Mesendoderm (in vitro differentiated cells): ENCODE measurements at regions not wholly inside any gene's neighbourhood (a gene's known extent, or its start where the extent isn't known, plus 50 kb on each side); places are given as distances from the start of the nearest gene placed in this dataset.

Experiments used
- DNase-seq: peaks from one replicate; pipeline ENCODE4 v3.0.0; 2013
- H2AK5ac ChIP-seq: 2 replicates; pipeline ENCODE4 v1.6.1; 2013; ENCODE audit warnings: low read length, inconsistent platforms
- H2BK120ac ChIP-seq: 2 replicates; pipeline ENCODE4 v1.6.1; 2013; ENCODE audit warnings: low read depth, mild to moderate bottlenecking, low read length, moderate library complexity, mixed read lengths
- H2BK15ac ChIP-seq: replicated peaks from 2 replicates; pipeline ENCODE4 v1.6.1; 2013; ENCODE audit warnings: low read depth, mild to moderate bottlenecking, moderate library complexity
- H2BK5ac ChIP-seq: 2 replicates; pipeline ENCODE4 v1.6.1; 2013; ENCODE audit warnings: low read length, inconsistent platforms
- H3K18ac ChIP-seq: 2 replicates; pipeline ENCODE4 v1.6.1; 2013; ENCODE audit warnings: mild to moderate bottlenecking, low read length, mixed read lengths
- H3K23ac ChIP-seq: one replicate; pipeline ENCODE4 v1.6.1; 2013; ENCODE audit warnings: low read length
- H3K27ac ChIP-seq: 2 replicates; pipeline ENCODE4 v1.5.1; 2013; ENCODE audit warnings: low read depth, mild to moderate bottlenecking, inconsistent platforms, low read length, moderate library complexity
- H3K27me3 ChIP-seq: 2 replicates; pipeline ENCODE4 v1.6.1; 2013; ENCODE audit warnings: low read length, control low read depth, mild to moderate bottlenecking, inconsistent platforms; ENCODE audit not compliant: insufficient read depth, poor library complexity
- H3K36me3 ChIP-seq: 2 replicates; pipeline ENCODE4 v1.6.1; 2013; ENCODE audit warnings: low read length, inconsistent platforms; ENCODE audit not compliant: control insufficient read depth, insufficient read depth
- H3K4ac ChIP-seq: one replicate; pipeline ENCODE4 v1.6.1; 2013; ENCODE audit warnings: low read depth, mild to moderate bottlenecking, low read length, moderate library complexity
- H3K4me1 ChIP-seq: 2 replicates; pipeline ENCODE4 v1.6.1; 2013; ENCODE audit warnings: low read depth, low read length, inconsistent platforms; ENCODE audit not compliant: control insufficient read depth
- H3K4me2 ChIP-seq: 2 replicates; pipeline ENCODE4 v1.6.1; 2013; ENCODE audit warnings: low read length
- H3K4me3 ChIP-seq: 2 replicates; pipeline ENCODE4 v1.5.1; 2013; ENCODE audit warnings: mild to moderate bottlenecking, low read length
- H3K56ac ChIP-seq: one replicate; pipeline ENCODE4 v1.6.1; 2013; ENCODE audit warnings: low read length
- H3K79me1 ChIP-seq: 2 replicates; pipeline ENCODE4 v1.6.1; 2013; ENCODE audit warnings: low read length, inconsistent platforms
- H3K79me2 ChIP-seq: 2 replicates; pipeline ENCODE4 v1.6.1; 2013; ENCODE audit warnings: mild to moderate bottlenecking, low read length; ENCODE audit not compliant: control insufficient read depth, insufficient read depth
- H3K9ac ChIP-seq: 2 replicates; pipeline ENCODE4 v1.6.1; 2013; ENCODE audit warnings: low read length, inconsistent platforms
- H4K5ac ChIP-seq: one replicate; pipeline ENCODE4 v1.6.1; 2013; ENCODE audit warnings: low read length
- H4K8ac ChIP-seq: one replicate; pipeline ENCODE4 v1.6.1; 2013; ENCODE audit warnings: low read depth, mild to moderate bottlenecking, control low read depth, low read length, moderate library complexity
- WGBS: extraction: QIAGEN DNeasy Blood & Tissue Kit; methylation state at CpG from one replicate; pipeline ENCODE4 v1.1.7; 2013; ENCODE audit warnings: low lambda C conversion rate, missing lambda C conversion rate; ENCODE audit not compliant: insufficient coverage; ENCODE audit errors: extremely low coverage; 5-methylcytosine and 5-hydroxymethylcytosine counted together

- Histone ChIP-seq H3K4me1 (peaks cover 4% of the 10 kb centered on the region), H3K18ac (no peak overlapping the region), H3K79me2 (no peaks in the 10 kb centered on the region), H3K4me3 (no peak overlapping the region), H3K23ac (no peak overlapping the region), H4K5ac (no peak overlapping the region), H3K4me2 (no peak overlapping the region), H3K27ac (no peak overlapping the region), H2BK5ac (no peak overlapping the region), H3K79me1 (no peaks in the 10 kb centered on the region), H2BK15ac (no peak overlapping the region), H2BK120ac (no peak overlapping the region), H3K56ac (no peak overlapping the region), H2AK5ac (no peak overlapping the region), H3K27me3 (no peaks in the 10 kb centered on the region), H3K36me3 (no peaks in the 10 kb centered on the region), H3K4ac (no peak overlapping the region), H3K9ac (no peak overlapping the region), H4K8ac (no peak overlapping the region)
- WGBS, result no CpG with 5 or more reads among the region's 3 CpGs
- no peak for DNase-seq
Measured at GRCh38 chr12:25387732-25388050, 137.0 kb upstream of the KRAS start.

GRCh38 chr12:25386831-25387731, 136.4 kb upstream of the KRAS start:
- H3K27ac ChIP-seq, result peak overlapping the region; percentile 84
- H2AK5ac ChIP-seq, result no peak overlapping the region
- no CpG with 5 or more reads among the region's 22 CpGs for WGBS
- no peaks in the 10 kb centered on the region for H3K79me2 ChIP-seq
- peak overlapping the region; percentile 62 for H2BK15ac ChIP-seq
- peak overlapping the region; percentile 48 for H3K4me3 ChIP-seq
- peak; percentile 90 for DNase-seq
- no peaks in the 10 kb centered on the region for H3K79me1 ChIP-seq
- H4K5ac ChIP-seq, result no peak overlapping the region
- H3K4me2 ChIP-seq, result peak overlapping the region; percentile 93
- H3K27me3 ChIP-seq, result no peaks in the 10 kb centered on the region
- H2BK120ac ChIP-seq, result no peak overlapping the region
- H3K4me1 ChIP-seq, result peaks cover 4% of the 10 kb centered on the region
- H3K56ac ChIP-seq, result peak overlapping the region; percentile 91
- H3K4ac ChIP-seq, result no peak overlapping the region
- H2BK5ac ChIP-seq, result peak overlapping the region; percentile 20
- peak overlapping the region; percentile 85 for H3K9ac ChIP-seq
- H3K18ac ChIP-seq, result peak overlapping the region; percentile 89
- H4K8ac ChIP-seq, result no peak overlapping the region
- H3K23ac ChIP-seq, result no peak overlapping the region
- H3K36me3 ChIP-seq, result no peaks in the 10 kb centered on the region

- H3K27ac ChIP-seq, result peak overlapping the region; percentile 96
Measured at GRCh38 chr12:25384893-25385248, 134.1 kb upstream of the KRAS start.

DNA sequence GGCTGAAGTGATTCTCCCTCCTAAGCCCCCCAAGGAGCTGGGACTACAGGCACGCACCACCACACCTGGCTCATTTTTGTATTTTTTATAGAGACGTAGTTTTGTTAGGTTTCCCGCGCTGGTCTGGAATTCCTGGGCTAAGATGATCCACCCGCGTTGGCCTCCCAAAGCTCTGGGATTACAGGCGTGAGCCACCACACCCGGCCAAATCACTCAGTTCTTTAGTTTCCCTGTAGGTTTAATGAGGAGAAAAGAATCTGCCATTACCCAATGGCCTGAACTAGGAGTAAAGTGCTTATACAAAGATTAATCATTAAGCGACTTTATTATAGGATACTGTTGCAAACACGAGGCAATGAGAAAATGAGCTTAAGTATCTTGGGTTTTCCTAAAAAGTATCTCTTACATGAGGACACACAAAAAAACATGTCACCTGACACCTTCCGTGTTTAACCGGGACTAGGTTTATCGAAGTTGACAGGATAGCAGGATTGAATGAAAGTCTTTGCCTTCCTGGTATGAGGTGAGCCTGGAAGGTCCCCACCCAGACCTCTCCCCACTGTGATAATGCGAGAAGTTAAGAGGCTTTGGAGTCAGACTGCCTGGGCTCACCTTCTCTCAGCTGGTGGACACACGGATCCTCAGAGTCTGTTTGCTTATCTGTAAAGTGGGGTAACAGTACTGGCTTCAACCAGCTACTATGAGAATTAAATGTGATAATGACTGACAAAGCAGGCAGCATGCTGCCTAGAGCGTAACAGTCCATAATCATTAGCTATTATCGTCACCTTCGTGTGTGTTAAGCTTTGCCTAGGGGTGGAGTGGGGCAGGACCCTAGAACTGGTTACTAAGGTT, 133.5 kb upstream of the KRAS start:
- H3K4me1 ChIP-seq, result peaks cover 4% of the 10 kb centered on the region
- H2BK120ac ChIP-seq, result no peak overlapping the region
- no CpG with 5 or more reads among the region's 18 CpGs for WGBS
- peak overlapping the region; percentile 99 for H3K9ac ChIP-seq
- H3K79me2 ChIP-seq, result no peaks in the 10 kb centered on the region
- H3K56ac ChIP-seq, result peak overlapping the region; percentile 98
- peak overlapping the region; percentile 86 for H3K4me2 ChIP-seq
- H3K79me1 ChIP-seq, result no peaks in the 10 kb centered on the region
- no peak overlapping the region for H3K18ac ChIP-seq
- DNase-seq, result peak; percentile 51
- no peak overlapping the region for H4K8ac ChIP-seq
- peak overlapping the region; percentile 12 for H2AK5ac ChIP-seq
- no peak overlapping the region for H4K5ac ChIP-seq
- H2BK5ac ChIP-seq, result no peak overlapping the region
- no peaks in the 10 kb centered on the region for H3K36me3 ChIP-seq
- H2BK15ac ChIP-seq, result no peak overlapping the region
- H3K4me3 ChIP-seq, result no peak overlapping the region
- H3K23ac ChIP-seq, result no peak overlapping the region
- no peak overlapping the region for H3K27ac ChIP-seq
- H3K27me3 ChIP-seq, result no peaks in the 10 kb centered on the region
- no peak overlapping the region for H3K4ac ChIP-seq

More at GRCh38 chr12:25384893-25385248, 134.1 kb upstream of the KRAS start:
- H2BK15ac ChIP-seq, result no peak overlapping the region
- peak overlapping the region; percentile 98 for H3K56ac ChIP-seq
- no peak overlapping the region for H4K8ac ChIP-seq
- no peaks in the 10 kb centered on the region for H3K27me3 ChIP-seq
- H2AK5ac ChIP-seq, result peak overlapping the region; percentile 27
- H4K5ac ChIP-seq, result no peak overlapping the region
- peaks cover 4% of the 10 kb centered on the region for H3K4me1 ChIP-seq
- no peak overlapping the region for H2BK120ac ChIP-seq
- peak overlapping the region; percentile 67 for H3K4me3 ChIP-seq
- no peaks in the 10 kb centered on the region for H3K79me1 ChIP-seq
- peak overlapping the region; percentile 65 for H3K4ac ChIP-seq
- H3K18ac ChIP-seq, result peak overlapping the region; percentile 97
- no peaks in the 10 kb centered on the region for H3K36me3 ChIP-seq
- H3K79me2 ChIP-seq, result no peaks in the 10 kb centered on the region
- WGBS, result no CpG with 5 or more reads among the region's 14 CpGs
- DNase-seq, result no peak
- peak overlapping the region; percentile 74 for H2BK5ac ChIP-seq
- H3K4me2 ChIP-seq, result peak overlapping the region; percentile 86
- peak overlapping the region; percentile 99 for H3K9ac ChIP-seq
- H3K23ac ChIP-seq, result no peak overlapping the region

DNA sequence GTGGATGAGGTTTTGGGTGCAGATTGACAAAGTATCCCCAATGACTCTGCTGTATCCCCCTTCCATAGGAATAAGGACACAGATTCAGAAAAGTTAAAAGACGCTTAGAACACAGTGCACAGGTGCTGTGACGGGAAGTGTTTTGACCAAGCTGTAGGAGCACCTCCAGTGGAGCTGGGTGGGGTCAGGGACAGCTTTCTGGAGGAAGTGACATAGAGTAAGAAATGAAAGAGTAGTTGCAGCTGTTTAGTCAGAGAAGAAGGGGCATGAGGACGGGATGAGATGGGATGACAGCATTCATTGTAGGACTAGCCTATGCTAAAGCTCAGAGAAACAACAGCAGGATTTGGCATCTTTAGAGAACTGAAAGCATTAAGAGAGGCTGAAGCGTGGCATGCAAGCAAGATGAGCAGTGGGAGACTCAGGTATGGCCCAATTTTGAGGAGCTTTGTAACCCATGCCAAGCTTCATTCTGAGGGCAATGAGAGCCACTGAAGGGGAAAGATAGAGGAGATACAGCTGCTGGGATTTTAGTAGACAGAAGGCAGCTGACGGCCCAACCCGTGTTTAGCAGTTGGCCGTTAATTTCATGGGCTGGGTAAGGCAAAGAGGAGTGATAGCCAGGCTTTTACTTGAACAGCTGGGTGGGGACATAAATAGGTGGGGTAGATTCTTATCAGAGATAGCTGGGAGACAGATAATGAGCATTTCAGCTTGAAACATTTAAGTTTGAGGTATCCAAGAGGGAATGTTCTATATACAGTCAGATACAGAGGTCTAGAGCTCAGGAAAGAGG, 131.8 kb upstream of the KRAS start:
- peaks cover 4% of the 10 kb centered on the region for H3K4me1 ChIP-seq
- H3K36me3 ChIP-seq, result no peaks in the 10 kb centered on the region
- no CpG with 5 or more reads among the region's 7 CpGs for WGBS
- no peak for DNase-seq
- no peak overlapping the region for H3K9ac ChIP-seq
- H2BK120ac ChIP-seq, result no peak overlapping the region
- H3K23ac ChIP-seq, result no peak overlapping the region
- no peaks in the 10 kb centered on the region for H3K27me3 ChIP-seq
- no peak overlapping the region for H3K18ac ChIP-seq
- no peak overlapping the region for H2BK5ac ChIP-seq
- no peak overlapping the region for H2AK5ac ChIP-seq
- no peak overlapping the region for H3K56ac ChIP-seq
- H3K27ac ChIP-seq, result no peak overlapping the region
- H3K4me3 ChIP-seq, result no peak overlapping the region
- no peak overlapping the region for H2BK15ac ChIP-seq
- H3K4me2 ChIP-seq, result no peak overlapping the region
- H3K79me2 ChIP-seq, result no peaks in the 10 kb centered on the region
- H3K79me1 ChIP-seq, result no peaks in the 10 kb centered on the region
- H4K5ac ChIP-seq, result no peak overlapping the region
- H3K4ac ChIP-seq, result no peak overlapping the region
- no peak overlapping the region for H4K8ac ChIP-seq
